BE2C (cell line): ENCODE measurements at regions not wholly inside any gene's neighbourhood (a gene's known extent, or its start where the extent isn't known, plus 50 kb on each side); places are given as distances from the start of the nearest gene placed in this dataset.

Source experiments
- DNase-seq: peaks from one replicate; pipeline ENCODE4 v3.0.0-alpha.2; 2020
- H3K27me3 ChIP-seq: fragments of 250-450 bp; sonication (Bioruptor Pico); 2 replicates; pipeline ENCODE4 v1.5.1; 2020; ENCODE audit warnings: mild to moderate bottlenecking
- H3K36me3 ChIP-seq: fragments of 250-450 bp; sonication (Bioruptor Pico); 2 replicates; pipeline ENCODE4 v1.5.1; 2020; ENCODE audit warnings: mild to moderate bottlenecking
- H3K4me1 ChIP-seq: fragments of 250-450 bp; sonication (Bioruptor Pico); 2 replicates; pipeline ENCODE4 v1.5.1; 2020
- H3K4me3 ChIP-seq: 2 replicates; pipeline ENCODE4 v1.5.1; 2011; ENCODE audit warnings: low read depth, low read length
- H3K9me3 ChIP-seq: fragments of 250-450 bp; sonication (Bioruptor Pico); 2 replicates; pipeline ENCODE4 v1.5.1; 2020
- TF ChIP-seq, protein P1 (sequence below): IDR thresholded peaks from 2 replicates; pipeline ENCODE4 v1.5.1; 2012; ENCODE audit warnings: mild to moderate bottlenecking, low read depth, low read length

DNA sequence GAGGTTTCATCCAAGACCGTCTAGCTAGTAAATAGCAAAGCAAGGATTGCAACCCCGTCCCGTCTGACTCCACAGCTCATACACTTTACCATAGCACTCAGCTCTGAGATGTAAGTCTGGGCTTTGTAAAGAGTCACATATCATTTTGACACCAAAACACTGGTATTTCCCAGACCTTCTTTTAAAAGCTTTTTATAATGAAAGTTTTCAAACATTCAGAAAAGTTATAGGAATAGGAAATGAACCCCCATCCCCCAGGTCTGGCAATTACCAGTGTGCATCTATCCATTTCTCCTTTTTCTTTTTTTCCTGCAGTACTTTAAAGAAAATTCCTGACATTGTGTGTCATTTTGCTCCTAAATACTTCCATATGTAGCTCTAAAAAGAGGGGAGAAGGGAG, 183.6 kb upstream of the CCND2 start:
- TF ChIP-seq, protein P1, sequence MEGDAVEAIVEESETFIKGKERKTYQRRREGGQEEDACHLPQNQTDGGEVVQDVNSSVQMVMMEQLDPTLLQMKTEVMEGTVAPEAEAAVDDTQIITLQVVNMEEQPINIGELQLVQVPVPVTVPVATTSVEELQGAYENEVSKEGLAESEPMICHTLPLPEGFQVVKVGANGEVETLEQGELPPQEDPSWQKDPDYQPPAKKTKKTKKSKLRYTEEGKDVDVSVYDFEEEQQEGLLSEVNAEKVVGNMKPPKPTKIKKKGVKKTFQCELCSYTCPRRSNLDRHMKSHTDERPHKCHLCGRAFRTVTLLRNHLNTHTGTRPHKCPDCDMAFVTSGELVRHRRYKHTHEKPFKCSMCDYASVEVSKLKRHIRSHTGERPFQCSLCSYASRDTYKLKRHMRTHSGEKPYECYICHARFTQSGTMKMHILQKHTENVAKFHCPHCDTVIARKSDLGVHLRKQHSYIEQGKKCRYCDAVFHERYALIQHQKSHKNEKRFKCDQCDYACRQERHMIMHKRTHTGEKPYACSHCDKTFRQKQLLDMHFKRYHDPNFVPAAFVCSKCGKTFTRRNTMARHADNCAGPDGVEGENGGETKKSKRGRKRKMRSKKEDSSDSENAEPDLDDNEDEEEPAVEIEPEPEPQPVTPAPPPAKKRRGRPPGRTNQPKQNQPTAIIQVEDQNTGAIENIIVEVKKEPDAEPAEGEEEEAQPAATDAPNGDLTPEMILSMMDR = no peak
- DNase-seq = no peak
- Histone ChIP-seq H3K27me3 (peaks cover 17% of the 10 kb centered on the region), H3K4me3 (no peak overlapping the region), H3K4me1 (no peaks in the 10 kb centered on the region), H3K9me3 (no peaks in the 10 kb centered on the region), H3K36me3 (no peaks in the 10 kb centered on the region)

DNA sequence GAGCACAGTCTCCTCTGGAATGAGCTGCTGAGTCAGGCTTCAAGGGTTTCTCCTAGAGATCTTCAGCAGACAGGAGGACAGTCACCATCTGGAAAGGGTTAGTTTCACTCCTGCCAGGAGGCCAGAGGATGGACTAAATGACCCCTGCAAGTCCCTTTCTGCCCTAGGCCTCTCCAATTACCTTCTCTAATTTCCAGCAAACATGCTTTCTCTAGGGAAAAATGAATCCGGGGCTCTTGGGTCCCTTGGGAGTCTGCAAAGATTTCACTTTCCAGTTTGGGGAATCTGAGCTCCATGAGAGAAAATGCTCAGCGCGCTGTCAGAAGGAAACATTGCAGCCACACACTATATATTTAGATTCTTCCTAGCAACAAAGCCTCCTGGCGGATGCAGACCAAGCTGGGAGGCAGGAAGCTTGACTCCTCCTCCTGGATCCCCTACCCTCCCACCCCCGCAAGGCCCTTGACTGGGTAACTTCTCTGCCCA, 184.4 kb upstream of the CCND2 start:
- Histone ChIP-seq H3K27me3 (peaks cover 17% of the 10 kb centered on the region), H3K9me3 (no peaks in the 10 kb centered on the region), H3K4me3 (no peak overlapping the region), H3K36me3 (no peaks in the 10 kb centered on the region), H3K4me1 (no peaks in the 10 kb centered on the region)
- DNase-seq = no peak
- TF ChIP-seq, protein P1 = no peak

DNA sequence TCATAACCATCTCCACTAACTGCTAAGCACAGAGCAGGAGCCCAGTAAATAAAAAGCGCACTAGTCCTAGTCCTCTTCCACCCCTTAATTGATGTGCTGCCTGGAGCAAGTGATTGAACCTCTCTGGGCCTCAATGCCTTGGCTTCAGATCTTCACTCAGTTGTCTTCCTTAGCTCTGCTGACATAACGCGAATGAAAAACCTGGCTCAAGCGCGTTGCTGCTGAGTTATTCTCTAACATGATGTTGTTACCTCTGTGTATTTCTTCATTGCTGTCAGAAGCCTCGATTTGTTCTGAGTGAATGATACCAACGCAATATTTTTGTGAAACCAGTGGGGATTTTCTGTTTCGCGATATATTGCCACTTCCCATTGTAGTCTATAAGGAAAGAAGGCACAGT, 185.1 kb upstream of the CCND2 start:
- Histone ChIP-seq H3K9me3 (no peaks in the 10 kb centered on the region), H3K27me3 (peaks cover 17% of the 10 kb centered on the region), H3K4me3 (no peak overlapping the region), H3K36me3 (no peaks in the 10 kb centered on the region), H3K4me1 (no peaks in the 10 kb centered on the region)
- no peak for DNase-seq
- TF ChIP-seq, protein P1 = no peak

DNA sequence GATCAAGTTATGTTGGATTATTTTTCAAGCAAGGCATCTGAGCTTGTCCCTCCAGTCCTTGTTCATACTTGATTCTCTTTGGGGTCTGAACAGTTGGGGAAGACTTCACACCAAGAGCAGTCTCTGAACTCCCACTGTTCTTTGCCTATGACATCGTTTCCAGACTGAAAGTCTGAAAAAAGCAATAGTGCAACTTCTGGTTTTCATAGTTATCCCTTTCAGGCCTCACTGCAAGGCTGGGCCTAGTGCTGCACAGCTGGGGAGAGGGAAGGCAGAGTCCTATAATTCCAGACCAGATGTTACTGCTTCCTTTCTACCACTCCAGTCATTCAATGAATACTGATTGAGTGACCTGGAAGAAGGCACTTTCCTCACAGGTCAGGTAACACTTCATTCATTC, 187.1 kb upstream of the CCND2 start:
- Histone ChIP-seq H3K4me3 (no peak overlapping the region), H3K4me1 (no peaks in the 10 kb centered on the region), H3K9me3 (no peaks in the 10 kb centered on the region), H3K36me3 (no peaks in the 10 kb centered on the region), H3K27me3 (peaks cover 17% of the 10 kb centered on the region)
- TF ChIP-seq, protein P1 = no peak
- no peak for DNase-seq

DNA sequence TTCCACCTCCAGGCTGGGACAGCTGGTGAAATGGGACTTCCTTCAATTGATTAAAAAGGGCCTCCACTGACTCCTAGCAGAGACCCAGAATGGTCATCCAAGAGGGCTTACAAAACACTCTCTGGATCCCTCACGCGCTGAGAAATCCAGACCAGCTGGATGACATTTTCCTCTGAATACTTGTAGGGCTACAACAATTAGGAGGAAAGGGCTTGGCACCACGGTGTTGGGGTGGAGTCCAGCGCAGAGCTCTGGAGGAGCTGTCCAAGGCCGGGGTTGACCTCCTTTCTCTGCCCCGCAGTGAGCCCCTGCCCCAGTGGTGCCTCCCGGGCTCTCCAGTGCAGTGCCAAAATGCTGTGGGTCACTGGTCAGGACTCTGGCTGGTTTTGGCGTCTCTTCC, 189.0 kb upstream of the CCND2 start:
- no peaks in the 10 kb centered on the region for H3K36me3 ChIP-seq
- H3K4me1 ChIP-seq = no peaks in the 10 kb centered on the region
- H3K9me3 ChIP-seq = no peaks in the 10 kb centered on the region
- peaks cover 17% of the 10 kb centered on the region for H3K27me3 ChIP-seq
- no peak for DNase-seq
- TF ChIP-seq, protein P1 = no peak
- no peak overlapping the region for H3K4me3 ChIP-seq

DNA sequence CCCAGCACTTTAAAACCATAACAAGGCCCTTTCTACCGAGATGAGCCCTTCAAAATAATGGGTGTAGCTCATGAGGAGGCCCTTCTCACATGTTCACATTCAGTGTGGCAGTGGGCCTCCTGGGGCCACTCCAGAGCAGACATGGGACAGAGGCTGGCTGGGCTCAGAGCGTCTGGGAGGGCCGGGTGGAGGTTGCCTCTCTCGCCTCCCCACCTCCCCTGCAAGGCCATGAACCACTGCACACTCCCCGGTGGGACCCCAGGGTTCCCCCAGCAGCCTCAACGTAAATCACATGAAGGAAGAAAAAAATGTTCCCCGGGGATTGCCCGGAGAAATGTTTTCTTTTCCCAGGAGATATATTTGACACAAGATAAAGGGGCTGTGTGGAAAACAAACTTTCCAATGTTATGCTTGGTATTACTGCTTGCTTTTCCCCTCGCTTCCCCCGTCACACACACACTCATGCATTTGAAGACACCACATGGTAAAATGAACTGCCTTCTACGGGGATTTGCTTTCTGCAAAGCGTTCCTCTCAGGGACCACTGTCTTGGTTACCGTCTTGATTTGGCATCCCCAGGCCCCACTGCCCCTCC, 190.7 kb upstream of the CCND2 start:
- no peak for DNase-seq
- Histone ChIP-seq H3K9me3 (no peaks in the 10 kb centered on the region), H3K4me1 (no peaks in the 10 kb centered on the region), H3K4me3 (no peak overlapping the region), H3K27me3 (peaks cover 5% of the 10 kb centered on the region), H3K36me3 (no peaks in the 10 kb centered on the region)
- TF ChIP-seq, protein P1 = no peak
